SH-SY5Y (cell line): ENCODE measurements at regions not wholly inside any gene's neighbourhood (a gene's known extent, or its start where the extent isn't known, plus 50 kb on each side); places are given as distances from the start of the nearest gene placed in this dataset.

Source experiments
- GATA2 ChIP-seq: IDR thresholded peaks from 2 replicates; pipeline ENCODE4 v1.6.1; 2011; ENCODE audit warnings: mild to moderate bottlenecking, low read depth, low read length
- GATA3 ChIP-seq: IDR thresholded peaks from 2 replicates; pipeline ENCODE4 v1.6.1; 2011; ENCODE audit warnings: low read depth, mild to moderate bottlenecking, low read length, moderate library complexity

DNA sequence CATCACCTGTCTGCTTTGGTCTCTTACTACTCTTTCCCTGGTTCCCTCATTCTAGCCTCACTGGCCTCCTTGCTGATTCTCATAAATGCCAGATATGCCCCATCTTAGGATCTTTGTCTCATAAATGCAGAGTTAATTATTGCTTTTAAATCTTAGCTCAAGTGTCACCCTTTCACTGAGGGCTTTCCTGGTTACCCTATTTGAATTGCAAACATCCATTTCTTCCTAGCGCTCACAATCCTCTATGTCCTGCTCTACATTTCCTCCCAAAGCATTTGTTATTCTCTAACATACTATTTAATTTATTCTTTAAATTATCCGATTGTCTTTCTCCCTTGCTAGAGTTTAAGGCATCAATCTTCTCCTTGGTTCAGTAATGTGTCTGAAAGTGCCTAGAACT, 296.5 kb upstream of the ADGRL4 start:
- TF ChIP-seq GATA2 (no peak), GATA3 (no peak)
